Muscle layer of duodenum (tissue), 2 donors: ENCODE measurements at regions not wholly inside any gene's neighbourhood (a gene's known extent, or its start where the extent isn't known, plus 50 kb on each side); places are given as distances from the start of the nearest gene placed in this dataset.

Experiments used
- H3K27ac ChIP-seq: one replicate; pipeline ENCODE4 v1.7.0; 2013; ENCODE audit warnings: mild to moderate bottlenecking, low read length
- H3K27me3 ChIP-seq: one replicate; pipeline ENCODE4 v1.7.0; 2013; ENCODE audit warnings: low read depth, mild to moderate bottlenecking, control low read depth, low read length
- H3K36me3 ChIP-seq, 2 donors: one replicate each; pipeline ENCODE4 v1.7.0; 2013; ENCODE audit warnings: low read length in 2 of 2, control low read depth in 1 of 2, mild to moderate bottlenecking in 1 of 2; ENCODE audit not compliant: insufficient read depth in 2 of 2, control insufficient read depth in 1 of 2
- H3K4me1 ChIP-seq, 2 donors: one replicate each; pipeline ENCODE4 v1.7.0; 2013; ENCODE audit warnings: low read length in 2 of 2, mild to moderate bottlenecking in 2 of 2, control low read depth in 1 of 2, moderate library complexity in 1 of 2; ENCODE audit not compliant: insufficient read depth in 2 of 2, control insufficient read depth in 1 of 2
- H3K4me3 ChIP-seq, 2 donors: one replicate each; pipeline ENCODE4 v1.7.0; 2013; ENCODE audit warnings: low read length in 2 of 2, low read depth in 1 of 2, mild to moderate bottlenecking in 1 of 2
- H3K9me3 ChIP-seq, 2 donors: one replicate each; pipeline ENCODE4 v1.7.0; 2013; ENCODE audit warnings: low read length in 2 of 2, control low read depth in 1 of 2, mild to moderate bottlenecking in 1 of 2; ENCODE audit not compliant: control insufficient read depth in 1 of 2
- donor health status: healthy.

DNA sequence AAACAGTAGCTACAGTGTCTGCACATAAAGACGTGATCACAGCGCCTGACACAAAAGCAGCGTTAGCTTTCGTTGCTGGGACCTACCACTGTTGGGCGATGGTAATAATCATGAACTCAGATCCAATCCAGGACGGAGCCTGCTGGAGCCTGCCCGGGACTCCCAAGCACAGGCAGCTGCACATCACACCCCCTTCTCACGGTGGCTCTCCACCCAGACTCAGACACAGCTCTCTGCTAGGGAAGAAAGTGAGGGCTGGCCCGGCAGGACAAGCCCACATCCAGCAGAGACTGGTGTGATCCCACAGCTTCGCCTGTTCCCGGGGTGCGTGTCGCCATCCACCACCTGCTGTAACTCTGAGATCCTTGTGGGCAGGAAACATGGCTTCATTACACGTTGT, 49.9 kb upstream of the FOXN3 start:
- Histone ChIP-seq H3K27ac (no peak overlapping the region), H3K9me3 (no peaks in the 10 kb centered on the region), H3K4me3 (no peak overlapping the region), H3K36me3 (no peaks in the 10 kb centered on the region), H3K27me3 (no peaks in the 10 kb centered on the region), H3K4me1 (peaks cover 5 to 14% of the 10 kb centered on the region in 2 donors)
